ENCODE measurements at regions not wholly inside any gene's neighbourhood (a gene's known extent, or its start where the extent isn't known, plus 50 kb on each side); places are given as distances from the start of the nearest gene placed in this dataset.

DNA sequence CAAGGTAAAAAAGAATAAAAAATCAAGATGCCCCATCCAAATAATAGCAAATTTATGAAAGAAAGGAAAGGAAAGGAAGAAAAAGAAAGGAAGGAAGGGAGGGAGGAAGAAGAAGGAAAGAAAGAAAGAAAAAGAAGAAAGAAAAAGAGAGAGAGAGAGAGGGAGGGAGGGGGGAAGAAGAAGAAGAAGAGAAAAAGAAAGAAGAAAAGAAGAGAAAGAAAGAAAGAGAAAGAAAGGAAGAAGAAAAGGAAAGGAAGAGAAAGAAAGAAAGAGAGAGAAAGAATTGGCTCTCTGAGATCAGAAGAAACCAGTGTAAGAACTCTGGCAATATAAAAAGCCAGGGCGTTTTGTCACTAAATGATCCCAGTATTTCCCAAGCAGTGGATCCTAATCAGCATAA lies 401.7 kb downstream of the EPHA7 start:
- no peak overlapping the region for H3K9ac ChIP-seq (ENCODE audit: low read length)
- no peaks in the 10 kb centered on the region for H3K9me2 ChIP-seq (ENCODE audit: insufficient read depth, low read length)
- H3K4me3 ChIP-seq (ENCODE audit: low read length): no peak overlapping the region
- H3F3A ChIP-seq (ENCODE audit: insufficient read depth, low read length, poor library complexity, severe bottlenecking): no peaks in the 10 kb centered on the region
- no peaks in the 10 kb centered on the region for H3K36me3 ChIP-seq (ENCODE audit: insufficient read depth, low read length)
- H3K27me3 ChIP-seq (ENCODE audit: insufficient read depth, low read depth, low read length): no peaks in the 10 kb centered on the region
- no peaks in the 10 kb centered on the region for H3K79me2 ChIP-seq (replicated peaks; ENCODE audit: insufficient read depth, low read length)
- H4K20me1 ChIP-seq (ENCODE audit: insufficient read depth): no peaks in the 10 kb centered on the region
- H3K27ac ChIP-seq (ENCODE audit: low read length): no peak overlapping the region
- H3K4me2 ChIP-seq (ENCODE audit: low read length): no peak overlapping the region
- H3K9me3 ChIP-seq (ENCODE audit: low read length): no peaks in the 10 kb centered on the region
- no peak for TF ChIP-seq SMC3 (conservative IDR thresholded peaks at IDR 0.05; ENCODE audit: poor library complexity)
- TF ChIP-seq EP300 (conservative IDR thresholded peaks at IDR 0.05; ENCODE audit: poor library complexity, severe bottlenecking): no peak
- no peak for TF ChIP-seq EZH2 (IDR thresholded peaks at IDR 0.05; ENCODE audit: borderline replicate concordance, insufficient read depth, low read length, poor library complexity, severe bottlenecking)
- no peak for TF ChIP-seq RAD21 (conservative IDR thresholded peaks at IDR 0.05)
- no peak for TF ChIP-seq POLR2AphosphoS5 (IDR thresholded peaks at IDR 0.05)
- H2AFZ ChIP-seq (ENCODE audit: low read depth, low read length): no peak overlapping the region

DNA sequence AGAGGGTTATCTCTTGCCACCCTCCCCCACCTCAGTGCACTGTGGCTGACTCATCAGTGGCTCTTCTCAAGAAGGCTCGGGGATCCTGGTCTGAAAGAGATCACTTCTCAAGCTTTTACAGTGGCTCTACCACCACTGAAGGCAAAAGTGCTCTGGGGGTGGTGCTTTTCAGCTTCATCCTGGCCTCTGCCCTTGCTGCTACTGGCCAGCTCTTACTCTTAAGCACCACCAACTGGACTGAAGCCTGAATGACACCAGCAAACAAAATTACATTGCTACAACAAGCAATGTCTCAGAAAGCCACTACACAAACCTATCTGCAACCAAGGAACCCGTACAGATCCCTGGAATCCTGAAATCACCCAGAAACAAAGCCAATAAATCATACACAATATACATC lies 402.1 kb downstream of the EPHA7 start:
- H3K9ac ChIP-seq (ENCODE audit: low read length): no peak overlapping the region
- no peaks in the 10 kb centered on the region for H3K9me3 ChIP-seq (ENCODE audit: low read length)
- H3F3A ChIP-seq (ENCODE audit: insufficient read depth, low read length, poor library complexity, severe bottlenecking): no peaks in the 10 kb centered on the region
- H3K4me3 ChIP-seq (ENCODE audit: low read length): no peak overlapping the region
- H3K36me3 ChIP-seq (ENCODE audit: insufficient read depth, low read length): no peaks in the 10 kb centered on the region
- H3K9me2 ChIP-seq (ENCODE audit: insufficient read depth, low read length): no peaks in the 10 kb centered on the region
- no peaks in the 10 kb centered on the region for H3K79me2 ChIP-seq (replicated peaks; ENCODE audit: insufficient read depth, low read length)
- H3K27me3 ChIP-seq (ENCODE audit: insufficient read depth, low read depth, low read length): no peaks in the 10 kb centered on the region
- H3K4me2 ChIP-seq (ENCODE audit: low read length): no peak overlapping the region
- no peak overlapping the region for H2AFZ ChIP-seq (ENCODE audit: low read depth, low read length)
- no peaks in the 10 kb centered on the region for H4K20me1 ChIP-seq (ENCODE audit: insufficient read depth)
- no peak overlapping the region for H3K27ac ChIP-seq (ENCODE audit: low read length)
- TF ChIP-seq EZH2 (IDR thresholded peaks at IDR 0.05; ENCODE audit: borderline replicate concordance, insufficient read depth, low read length, poor library complexity, severe bottlenecking) (no peak), MXI1 (conservative IDR thresholded peaks at IDR 0.05; ENCODE audit: poor library complexity, severe bottlenecking) (no peak), REST (IDR thresholded peaks at IDR 0.05; ENCODE audit: borderline replicate concordance) (no peak), CTCF (IDR thresholded peaks at IDR 0.05; ENCODE audit: poor library complexity, severe bottlenecking) (no peak), RAD21 (conservative IDR thresholded peaks at IDR 0.05) (no peak), TAF1 (IDR thresholded peaks at IDR 0.05; ENCODE audit: low read depth) (no peak), SMC3 (conservative IDR thresholded peaks at IDR 0.05; ENCODE audit: poor library complexity) (no peak), POLR2AphosphoS5 (IDR thresholded peaks at IDR 0.05) (no peak), EP300 (conservative IDR thresholded peaks at IDR 0.05; ENCODE audit: poor library complexity, severe bottlenecking) (no peak)
